HG03045 (cell line): ENCODE measurements at regions not wholly inside any gene's neighbourhood (a gene's known extent, or its start where the extent isn't known, plus 50 kb on each side); places are given as distances from the start of the nearest gene placed in this dataset.

Experiments used
- ATAC-seq: cut with Tn5 transposase; IDR thresholded peaks from one replicate; pipeline ENCODE4 v1.9.1; 2021; ENCODE audit warnings: mild to moderate bottlenecking, moderate library complexity; ENCODE audit not compliant: unreplicated experiment

GRCh38 chr4:14583752-14584151 lies 418.5 kb upstream of the CPEB2 start:
- ATAC-seq, result no peak

DNA sequence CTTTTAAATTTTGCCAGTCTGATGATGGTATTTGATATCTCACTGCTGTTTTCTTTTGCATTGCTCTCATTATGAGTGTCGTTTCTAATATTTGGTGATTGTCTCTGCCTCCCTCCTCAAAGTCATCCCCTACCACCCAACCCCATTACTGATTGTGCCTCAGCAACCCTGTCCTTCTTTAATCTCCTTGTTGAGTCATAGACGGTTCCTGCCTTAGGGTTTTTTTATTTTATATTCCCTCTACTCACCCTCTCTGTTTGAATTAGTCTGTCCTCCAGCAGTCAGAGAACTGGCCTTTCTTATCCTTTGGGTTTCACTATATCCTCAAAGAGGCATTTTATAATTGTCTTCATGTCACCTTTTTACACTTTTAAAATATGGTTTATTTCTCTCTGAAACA lies 409.3 kb upstream of the CPEB2 start:
- ATAC-seq, result no peak

GRCh38 chr4:14596028-14596427 lies 406.3 kb upstream of the CPEB2 start:
- no peak for ATAC-seq

GRCh38 chr4:14596437-14596836 lies 405.8 kb upstream of the CPEB2 start:
- no peak for ATAC-seq

DNA sequence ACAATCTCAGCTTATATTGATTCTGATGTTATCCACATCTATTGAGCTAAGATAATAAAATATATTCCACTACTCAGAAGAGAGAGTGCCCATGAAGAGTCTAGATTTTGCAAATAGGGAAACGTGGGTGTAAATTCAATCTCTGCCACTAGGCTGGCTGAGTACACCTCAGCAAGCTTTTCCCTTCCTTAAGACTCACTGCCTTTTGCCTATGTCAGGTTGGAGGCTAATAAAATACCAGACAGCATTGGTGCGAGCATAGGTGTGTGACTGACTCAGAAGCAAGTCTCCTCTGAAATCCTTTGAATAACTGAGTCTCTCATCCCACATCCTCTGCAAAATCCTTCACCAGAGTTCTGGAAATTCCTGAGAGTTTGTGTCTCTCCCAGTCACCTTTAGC lies 405.4 kb upstream of the CPEB2 start:
- no peak for ATAC-seq

DNA sequence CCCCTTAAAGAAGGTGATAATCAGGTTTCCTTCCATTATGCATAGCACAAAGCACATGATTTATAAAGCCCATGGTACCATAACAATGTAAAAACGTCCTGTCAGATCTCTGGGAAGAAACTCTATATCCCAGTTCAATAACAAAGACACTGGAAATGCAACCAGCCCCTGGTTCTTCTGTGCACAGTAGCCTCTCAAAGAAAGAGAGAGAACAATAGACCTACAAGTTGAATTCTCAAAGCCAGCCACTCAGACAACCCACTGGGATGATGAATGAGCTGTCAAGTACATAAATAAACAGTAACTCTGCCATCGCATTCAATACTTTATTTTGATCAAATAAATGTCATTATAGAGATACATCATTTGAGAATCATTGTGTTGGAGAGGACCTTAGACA lies 400.1 kb upstream of the CPEB2 start:
- ATAC-seq, result no peak

DNA sequence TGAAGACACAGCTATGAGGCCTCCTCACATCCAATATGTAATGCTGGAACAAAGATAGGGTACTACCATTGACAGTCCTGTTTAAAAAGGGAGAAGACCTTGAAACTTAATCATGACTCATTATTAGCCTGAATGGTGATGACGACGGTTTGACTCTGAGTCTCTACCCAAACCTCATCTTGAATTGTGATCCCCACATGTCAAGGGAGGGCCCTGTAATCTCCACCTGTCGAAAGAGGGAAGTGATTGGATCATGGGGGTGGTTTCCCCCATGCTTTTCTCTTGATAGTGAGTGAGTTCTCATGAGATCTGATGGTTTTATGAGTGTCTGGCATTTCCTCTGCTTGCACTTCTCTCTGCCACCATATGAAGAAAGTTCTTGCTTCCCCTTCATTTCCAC lies 395.3 kb upstream of the CPEB2 start:
- ATAC-seq, result no peak

DNA sequence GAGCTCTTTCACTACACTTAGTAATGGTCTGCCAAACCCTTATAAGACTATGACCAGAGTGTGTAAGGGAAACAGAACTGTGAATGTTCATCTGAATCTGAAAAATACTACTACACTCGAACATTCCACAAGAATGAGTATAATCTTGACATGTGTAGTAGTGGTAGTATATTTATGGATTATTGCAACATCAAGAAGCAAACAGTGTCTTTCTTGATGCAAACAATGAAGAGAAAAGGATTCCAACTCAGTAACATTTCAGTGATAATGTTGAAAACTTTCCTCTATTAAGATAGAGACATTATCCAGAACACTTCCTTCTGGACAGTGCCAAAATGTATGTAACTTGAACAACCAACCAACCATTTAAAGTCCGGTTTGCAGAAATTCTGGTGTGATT lies 394.7 kb upstream of the CPEB2 start:
- no peak for ATAC-seq

DNA sequence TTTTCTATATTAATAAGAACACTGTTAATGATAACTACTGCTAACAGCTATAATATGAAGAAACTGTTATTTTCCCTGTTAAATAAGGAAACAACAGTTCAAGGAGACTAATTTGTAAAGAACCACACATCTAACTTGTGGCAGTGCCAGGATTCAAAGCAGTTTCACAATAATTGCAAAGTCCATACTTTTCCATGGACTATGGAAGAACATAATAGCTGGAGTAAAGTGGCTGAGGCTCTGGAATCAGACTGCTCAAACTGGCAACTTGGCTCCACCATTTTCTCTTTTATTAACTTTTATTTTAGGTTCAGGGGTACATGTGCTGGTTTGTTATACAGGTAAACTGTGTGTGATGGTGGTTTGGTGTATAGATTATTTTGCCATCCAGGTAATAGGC lies 393.7 kb upstream of the CPEB2 start:
- no peak for ATAC-seq

DNA sequence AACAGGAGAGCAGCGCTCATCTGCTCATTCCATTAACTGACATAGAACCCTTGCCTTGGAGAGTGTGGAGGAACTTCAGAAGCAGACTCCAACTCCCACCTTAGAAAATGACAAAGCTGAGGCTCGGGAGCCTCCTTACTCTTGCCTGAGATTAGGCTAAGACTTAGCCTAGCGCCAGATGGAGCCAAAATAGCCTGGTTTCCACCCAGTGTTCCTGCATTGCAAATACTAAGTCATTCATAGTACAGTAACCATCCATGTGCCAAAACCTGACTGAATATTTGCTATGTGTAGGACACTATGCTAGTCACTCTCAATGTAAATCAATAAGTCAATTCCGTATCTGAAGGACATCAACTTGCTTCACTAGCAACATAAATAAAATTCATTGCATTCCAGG lies 387.4 kb upstream of the CPEB2 start:
- no peak for ATAC-seq

DNA sequence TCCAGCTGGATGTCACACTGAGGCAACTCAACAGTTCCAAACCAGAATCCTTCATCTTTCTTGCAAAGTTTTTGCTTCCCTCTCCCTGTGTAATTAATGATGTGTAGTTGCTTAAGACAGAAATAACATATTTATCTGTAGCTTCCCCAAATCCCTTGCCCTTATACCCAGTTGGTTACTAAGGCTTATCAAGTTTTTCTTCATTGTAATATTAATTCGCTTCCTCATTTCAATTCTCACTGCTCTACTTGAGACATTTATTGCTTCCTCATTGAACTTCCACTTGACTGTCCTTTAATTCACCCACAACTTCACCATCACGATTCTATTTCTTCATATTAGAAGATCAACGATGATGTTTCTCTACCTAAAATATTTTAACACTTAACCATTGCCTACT lies 386.6 kb upstream of the CPEB2 start:
- no peak for ATAC-seq

GRCh38 chr4:14620567-14621141 lies 381.6 kb upstream of the CPEB2 start:
- ATAC-seq, result no peak

DNA sequence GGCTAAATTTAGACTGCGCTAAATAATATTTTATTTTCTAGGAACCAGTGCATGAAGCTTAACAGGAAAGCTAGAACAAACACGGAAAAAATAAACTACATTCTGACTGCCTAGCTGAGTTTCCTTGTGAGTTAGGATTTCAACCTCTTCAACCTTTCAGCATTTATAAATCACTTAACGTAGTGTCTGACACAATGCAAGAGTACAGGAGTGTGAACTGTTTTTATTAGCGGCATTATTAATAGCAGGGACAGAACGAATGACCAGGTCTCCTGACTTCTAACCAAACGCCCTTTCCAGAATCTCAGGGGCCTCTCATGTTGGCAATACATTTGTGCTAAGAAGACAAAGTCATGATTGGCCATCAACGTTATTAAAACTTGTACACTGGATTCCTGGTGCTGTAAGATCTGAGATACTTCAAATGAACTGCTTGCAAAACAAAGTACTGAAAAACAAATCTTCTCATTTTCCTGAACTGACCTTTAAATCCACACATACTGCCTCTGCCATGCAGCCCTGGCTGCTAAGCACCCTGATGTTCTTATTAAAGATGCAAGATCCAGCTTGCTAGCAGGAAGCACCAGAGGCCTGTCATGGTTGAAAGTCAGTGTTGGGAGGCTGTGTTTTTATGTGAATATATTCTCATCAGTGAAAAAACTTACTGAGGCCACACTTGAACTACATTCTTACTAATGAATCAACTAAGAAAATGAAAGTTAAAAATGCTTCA lies 380.4 kb upstream of the CPEB2 start:
- no peak for ATAC-seq

GRCh38 chr4:14627038-14627437 lies 375.2 kb upstream of the CPEB2 start:
- ATAC-seq, result no peak

DNA sequence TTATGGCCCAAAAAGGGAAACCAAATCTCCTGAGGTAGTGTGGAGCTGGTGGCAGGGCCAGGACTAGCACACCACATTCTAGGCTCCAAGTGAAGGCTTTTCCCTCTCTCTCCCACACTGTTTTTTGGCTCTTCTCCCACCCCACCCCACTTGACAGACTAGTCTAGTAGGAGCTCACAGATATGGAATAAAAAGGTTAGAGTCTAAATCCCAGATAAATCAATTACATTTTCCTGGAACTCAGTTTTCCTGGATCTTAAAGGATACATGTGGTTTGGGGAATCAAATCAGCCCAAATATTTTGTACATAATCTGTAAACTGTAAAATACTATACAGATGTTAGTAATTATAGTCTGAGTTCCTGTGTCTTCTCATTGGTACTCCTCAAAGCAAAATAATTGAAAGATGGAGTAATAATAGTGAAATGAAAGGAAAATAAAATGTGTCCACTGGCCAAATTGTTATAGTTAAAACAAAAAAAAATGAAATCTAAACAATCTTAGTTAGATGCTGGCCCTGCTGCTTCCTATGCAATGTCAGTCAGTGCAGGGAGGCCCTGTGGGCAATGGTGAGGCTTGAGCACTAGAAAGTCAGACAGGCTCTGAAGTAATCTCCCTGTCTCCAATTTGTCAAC lies 370.4 kb upstream of the CPEB2 start:
- ATAC-seq, result no peak

DNA sequence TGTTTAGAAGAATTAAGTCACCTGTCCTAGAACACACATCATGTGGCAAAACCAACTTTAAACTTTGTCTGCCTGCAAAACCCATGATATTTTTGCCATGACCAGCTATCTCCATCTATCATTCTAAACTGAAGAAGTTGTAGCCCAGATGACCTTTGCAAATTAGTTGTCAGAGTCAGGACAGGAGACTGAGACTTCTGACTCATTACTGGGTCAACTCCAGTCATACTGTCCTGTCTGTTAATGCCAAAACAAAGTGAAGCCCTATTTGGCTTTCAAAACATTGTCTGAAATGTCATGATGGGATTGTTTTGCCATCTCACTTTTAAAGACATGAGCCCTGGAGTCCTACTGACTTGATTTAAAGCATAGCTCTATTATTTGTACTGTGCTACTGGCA lies 365.7 kb upstream of the CPEB2 start:
- no peak for ATAC-seq

DNA sequence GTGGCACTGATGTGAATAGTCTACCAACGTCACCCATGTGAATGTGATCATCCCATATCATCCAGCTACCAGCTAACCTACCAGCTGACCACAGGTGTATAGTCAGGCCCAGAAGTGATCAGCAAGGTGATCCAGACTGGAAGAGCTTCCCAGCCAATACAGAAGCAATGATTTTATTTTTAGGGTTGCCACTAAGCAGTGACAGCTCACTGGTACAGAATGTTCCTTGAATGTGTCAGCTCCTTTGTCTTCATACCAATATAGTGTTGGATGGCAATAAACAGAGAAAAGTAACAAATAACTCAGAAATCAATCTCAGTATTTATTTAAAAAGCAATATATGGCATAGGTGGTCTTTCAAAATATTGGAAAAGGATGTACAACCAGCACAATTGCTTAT lies 361.8 kb upstream of the CPEB2 start:
- ATAC-seq, result no peak

DNA sequence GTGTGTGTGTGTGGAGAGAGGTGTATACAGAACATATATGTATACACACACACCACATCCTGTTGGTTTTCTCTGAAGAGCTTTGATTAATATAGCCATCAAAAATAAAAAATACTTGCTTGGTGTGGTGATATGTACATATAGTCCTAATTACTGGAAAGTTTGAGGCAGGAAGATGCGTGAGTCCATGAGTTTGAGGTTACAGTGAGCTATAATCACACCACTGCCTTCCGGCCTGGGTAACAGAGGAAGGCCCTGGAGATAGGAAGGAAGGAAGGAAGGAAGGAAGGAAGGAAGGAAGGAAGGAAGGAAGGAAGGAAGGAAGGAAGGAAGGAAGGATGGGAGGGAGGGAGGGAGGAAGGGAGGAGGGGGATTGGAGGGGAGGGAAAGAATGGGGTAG lies 360.4 kb upstream of the CPEB2 start:
- no peak for ATAC-seq

- ATAC-seq, result no peak
Measured at GRCh38 chr4:14644580-14645282, 357.6 kb upstream of the CPEB2 start.

GRCh38 chr4:14646831-14647230 lies 355.4 kb upstream of the CPEB2 start:
- ATAC-seq, result no peak

DNA sequence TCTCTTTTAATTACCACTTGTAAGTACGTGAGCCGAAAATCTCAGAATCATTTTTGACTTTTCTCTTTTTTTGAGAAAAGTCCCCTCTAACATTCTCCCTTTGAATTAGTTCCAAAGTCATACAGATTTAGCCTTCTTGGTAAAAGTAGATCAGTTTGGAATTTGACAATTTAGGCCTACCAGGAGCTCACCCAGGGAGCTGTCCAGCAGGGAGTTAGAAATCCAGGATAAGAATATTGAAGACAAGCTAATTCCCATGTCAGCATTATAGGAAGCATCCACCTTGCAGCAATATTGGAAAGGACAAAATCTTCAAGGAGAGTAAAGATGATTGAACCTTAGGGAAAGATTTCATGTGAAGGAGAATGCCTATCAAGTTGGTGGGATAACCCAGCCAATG lies 352.2 kb upstream of the CPEB2 start:
- ATAC-seq, result no peak

DNA sequence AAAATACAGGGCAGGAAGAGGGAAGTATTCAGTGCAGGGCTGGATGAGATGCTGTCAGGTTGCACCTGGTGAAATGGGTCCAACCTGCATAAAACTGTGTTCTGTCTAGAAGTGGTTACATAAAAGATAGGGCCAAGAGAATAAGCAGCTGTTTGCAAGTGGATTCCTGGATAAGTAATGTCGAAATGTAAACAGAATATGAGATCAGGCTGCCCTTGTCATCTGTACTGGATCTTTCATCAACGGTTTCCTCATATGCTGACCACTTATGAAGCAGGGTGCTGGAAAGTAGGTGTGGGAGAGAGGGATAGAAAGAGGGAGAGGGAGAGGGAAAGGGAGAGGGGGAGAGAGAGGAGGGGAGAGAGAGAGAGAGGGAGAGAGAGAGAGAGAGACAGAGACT lies 349.8 kb upstream of the CPEB2 start:
- ATAC-seq, result no peak
